Spinal cord (tissue), 9 donors: ENCODE measurements at regions not wholly inside any gene's neighbourhood (a gene's known extent, or its start where the extent isn't known, plus 50 kb on each side); places are given as distances from the start of the nearest gene placed in this dataset.
A peak's percentile ranks its signal among the peaks of the same experiment; 100 is the strongest.

Experiments
- DNase-seq, 6 donors: peaks; one replicate each; pipeline versions ENCODE4 v3.0.0 to v3.0.0-alpha.2; 2013 to 2015; ENCODE audit warnings: low spot score in 6 of 6, low read depth in 4 of 6
- H3K27ac ChIP-seq: one replicate; pipeline ENCODE4 v1.5.1; 2013; ENCODE audit warnings: low read depth, low read length, control low read depth
- H3K27me3 ChIP-seq: one replicate; pipeline ENCODE4 v1.6.1; 2013; ENCODE audit warnings: low read length; ENCODE audit not compliant: control insufficient read depth, insufficient read depth
- H3K36me3 ChIP-seq: one replicate; pipeline ENCODE4 v1.6.1; 2013; ENCODE audit warnings: low read length; ENCODE audit not compliant: control insufficient read depth, insufficient read depth
- H3K4me1 ChIP-seq: one replicate; pipeline ENCODE4 v1.6.1; 2013; ENCODE audit warnings: low read length; ENCODE audit not compliant: control insufficient read depth, insufficient read depth
- H3K4me3 ChIP-seq: one replicate; pipeline ENCODE4 v1.5.1; 2013; ENCODE audit warnings: low read depth, low read length, control low read depth
- H3K9me3 ChIP-seq: one replicate; pipeline ENCODE4 v1.6.1; 2013; ENCODE audit warnings: low read length; ENCODE audit not compliant: control insufficient read depth, insufficient read depth
- WGBS: methylation state at CpG from one replicate; pipeline ENCODE4 v1.1.5; 2013; ENCODE audit warnings: missing lambda C conversion rate; ENCODE audit not compliant: insufficient coverage; 5-methylcytosine and 5-hydroxymethylcytosine counted together
- donor health status: healthy.

DNA sequence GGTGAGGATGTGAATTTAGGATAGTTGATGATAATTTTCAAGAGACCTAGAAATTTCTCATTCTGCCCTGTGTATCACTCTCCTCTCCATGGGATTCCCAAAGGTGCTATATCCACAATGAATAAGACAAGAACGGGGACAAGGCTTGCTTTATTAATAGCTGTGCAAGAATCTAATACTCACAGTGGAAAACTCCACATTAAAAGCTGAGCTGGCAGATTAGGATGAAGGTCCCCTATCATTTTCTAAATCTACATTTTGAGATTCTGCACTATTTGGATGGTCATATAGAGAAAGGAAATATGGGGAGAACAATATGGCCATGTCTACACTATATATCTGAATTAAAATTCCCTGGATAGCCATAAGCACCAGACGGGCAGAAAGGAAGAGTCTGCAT lies 411.0 kb upstream of the TGFBR2 start:
- Histone ChIP-seq H3K4me1 (no peaks in the 10 kb centered on the region), H3K27me3 (no peaks in the 10 kb centered on the region), H3K9me3 (no peaks in the 10 kb centered on the region), H3K36me3 (no peaks in the 10 kb centered on the region), H3K27ac (no peak overlapping the region), H3K4me3 (no peak overlapping the region)
- DNase-seq, result no peak
- no CpG with 5 or more reads among the region's 2 CpGs for WGBS

DNA sequence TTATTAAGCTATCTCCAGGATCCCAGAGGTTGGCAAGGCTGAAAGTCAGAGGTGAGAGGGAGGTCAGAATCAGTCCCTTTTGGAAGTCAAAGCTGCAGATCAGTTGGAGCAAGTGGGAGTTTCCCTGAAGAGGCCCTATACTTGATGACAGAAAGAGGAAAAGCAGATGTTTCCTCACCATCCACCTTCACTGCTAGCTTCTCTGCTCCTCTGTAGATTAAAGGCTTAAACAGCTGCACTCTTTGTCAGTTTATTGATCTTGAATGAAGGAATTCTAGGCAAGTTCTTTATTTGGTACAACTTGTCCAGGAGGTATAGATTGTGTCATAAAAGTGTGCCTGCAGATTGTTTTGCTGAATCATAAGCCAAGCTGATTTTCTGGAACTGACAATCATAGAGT lies 408.2 kb upstream of the TGFBR2 start:
- no peaks in the 10 kb centered on the region for H3K36me3 ChIP-seq
- H3K9me3 ChIP-seq, result peaks cover 3% of the 10 kb centered on the region
- H3K27ac ChIP-seq, result no peak overlapping the region
- no peak overlapping the region for H3K4me3 ChIP-seq
- no peaks in the 10 kb centered on the region for H3K4me1 ChIP-seq
- no peaks in the 10 kb centered on the region for H3K27me3 ChIP-seq
- no peak for DNase-seq

DNA sequence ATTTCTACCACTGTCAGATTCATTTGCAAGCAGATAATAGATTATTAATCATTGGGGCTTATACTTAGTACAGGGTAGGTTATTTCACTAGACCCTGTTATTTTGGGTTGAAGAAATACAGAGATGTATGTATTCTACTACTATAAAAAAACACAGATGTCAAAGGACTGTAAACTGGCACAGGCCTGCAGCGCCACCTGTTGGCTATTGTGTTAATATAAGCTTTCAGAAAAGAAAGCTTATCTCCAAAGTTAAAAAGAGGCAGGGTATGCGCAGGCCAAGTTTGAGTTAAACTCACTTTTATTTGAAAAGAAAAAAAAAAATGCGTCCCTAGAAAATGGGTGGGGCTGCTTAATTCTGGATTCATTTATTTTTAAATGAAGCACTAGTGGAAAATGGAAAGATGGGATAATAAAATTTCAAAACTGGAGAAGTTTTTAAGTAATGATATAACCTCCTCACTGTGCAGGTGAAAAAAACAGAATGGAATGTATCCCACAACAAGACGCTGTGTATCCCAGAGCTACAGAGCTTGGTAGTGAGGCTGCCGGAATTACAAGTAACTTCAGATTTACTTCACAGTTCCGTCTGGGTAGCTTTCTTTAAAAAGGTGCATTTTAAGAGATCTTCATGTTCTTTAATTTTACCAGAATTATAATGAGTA lies 407.2 kb upstream of the TGFBR2 start:
- Histone ChIP-seq H3K4me3 (no peak overlapping the region), H3K36me3 (no peaks in the 10 kb centered on the region), H3K9me3 (peaks cover 3% of the 10 kb centered on the region), H3K27me3 (no peaks in the 10 kb centered on the region), H3K4me1 (no peaks in the 10 kb centered on the region), H3K27ac (no peak overlapping the region)
- WGBS, result 71% methylated on average over 2 of the region's 6 CpGs
- peak in 5 of 6 donors; percentile 27 to 91 (median 71) for DNase-seq

DNA sequence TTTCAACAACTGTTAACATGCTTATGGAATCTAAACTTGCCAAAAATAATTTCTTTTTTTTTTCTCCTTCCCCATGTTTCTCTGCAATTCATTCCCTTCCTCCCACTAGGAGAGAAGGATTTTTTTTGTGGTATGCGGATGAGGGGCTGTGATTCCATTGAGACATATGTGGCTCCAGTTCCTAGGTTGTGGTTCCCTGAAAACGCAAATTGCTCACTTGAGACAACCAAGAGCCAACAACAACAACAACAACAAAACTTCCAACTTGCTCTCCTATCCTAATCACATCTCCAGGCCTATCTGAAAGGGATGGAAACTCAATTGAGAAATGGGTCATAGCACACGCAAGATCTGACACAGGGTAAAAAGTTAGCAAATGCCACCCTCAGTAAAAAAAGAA lies 406.5 kb upstream of the TGFBR2 start:
- Histone ChIP-seq H3K27ac (no peak overlapping the region), H3K4me3 (no peak overlapping the region), H3K36me3 (no peaks in the 10 kb centered on the region), H3K27me3 (no peaks in the 10 kb centered on the region), H3K9me3 (peaks cover 3% of the 10 kb centered on the region), H3K4me1 (no peaks in the 10 kb centered on the region)
- WGBS, result 100% methylated on average over 1 of the region's 3 CpGs
- DNase-seq, result peak in 1 of 6 donors; percentile 25

DNA sequence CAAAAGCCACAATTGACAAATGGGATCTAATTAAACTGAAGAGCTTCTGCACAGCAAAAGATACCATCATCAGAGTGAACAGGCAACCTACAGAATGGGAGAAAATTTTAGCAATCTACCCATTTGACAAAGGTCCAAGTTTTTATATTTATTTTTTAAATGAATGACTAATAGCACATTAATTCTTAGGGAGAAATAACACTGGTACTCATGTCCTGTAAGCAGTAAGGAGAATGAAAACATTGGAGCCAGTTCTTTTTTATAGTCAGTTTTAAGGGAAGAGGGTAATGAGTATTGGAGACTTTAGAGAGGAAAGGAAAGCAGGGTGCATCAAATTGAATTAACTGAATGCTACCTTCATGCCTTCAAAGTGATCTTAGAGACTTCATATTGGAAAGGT lies 404.7 kb upstream of the TGFBR2 start:
- no peak overlapping the region for H3K27ac ChIP-seq
- H3K9me3 ChIP-seq, result peaks cover 3% of the 10 kb centered on the region
- H3K36me3 ChIP-seq, result no peaks in the 10 kb centered on the region
- no peak overlapping the region for H3K4me3 ChIP-seq
- no peaks in the 10 kb centered on the region for H3K27me3 ChIP-seq
- no peaks in the 10 kb centered on the region for H3K4me1 ChIP-seq
- DNase-seq, result no peak

DNA sequence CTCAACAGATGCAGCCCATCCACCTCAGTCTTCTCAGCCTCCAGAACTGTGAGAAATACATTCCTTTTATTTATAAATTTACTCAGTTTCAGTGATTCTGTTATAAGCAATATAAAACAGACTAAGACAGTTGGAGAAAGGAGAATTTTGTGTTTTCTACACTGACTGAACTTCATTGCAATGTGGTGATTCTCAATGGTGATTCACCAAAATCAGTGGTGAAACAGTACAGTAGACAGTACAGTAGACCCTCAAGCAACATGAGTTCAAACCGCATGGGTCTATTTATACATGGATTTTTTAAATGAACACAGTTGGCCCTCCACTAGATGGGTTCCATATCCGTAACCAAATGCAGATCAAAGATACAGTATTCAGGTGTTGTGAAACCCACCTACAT lies 403.1 kb upstream of the TGFBR2 start:
- WGBS, result no CpG with 5 or more reads among the region's 2 CpGs
- H3K4me1 ChIP-seq, result no peaks in the 10 kb centered on the region
- peaks cover 3% of the 10 kb centered on the region for H3K9me3 ChIP-seq
- no peaks in the 10 kb centered on the region for H3K36me3 ChIP-seq
- DNase-seq, result no peak
- no peaks in the 10 kb centered on the region for H3K27me3 ChIP-seq
- no peak overlapping the region for H3K27ac ChIP-seq
- H3K4me3 ChIP-seq, result no peak overlapping the region

DNA sequence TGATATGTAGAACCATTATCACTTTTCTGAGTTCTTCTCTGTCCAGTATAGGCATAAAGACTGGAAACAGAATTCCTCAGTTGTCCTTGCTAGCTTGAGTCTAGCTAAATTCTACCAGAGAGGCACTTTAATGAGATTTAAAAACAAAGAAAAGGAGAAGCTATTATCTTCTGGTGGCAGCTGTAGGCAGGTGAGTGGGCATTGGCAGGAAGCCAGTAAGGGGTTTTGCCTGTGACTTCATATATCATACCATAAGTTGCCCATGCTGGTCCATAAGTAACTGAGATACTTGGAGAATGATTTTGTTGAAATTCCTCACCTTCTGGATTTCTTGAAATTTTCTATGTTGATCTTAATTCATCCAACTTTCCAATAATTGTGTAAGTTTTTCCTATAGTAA lies 402.3 kb upstream of the TGFBR2 start:
- no peak overlapping the region for H3K27ac ChIP-seq
- H3K27me3 ChIP-seq, result no peaks in the 10 kb centered on the region
- no peaks in the 10 kb centered on the region for H3K4me1 ChIP-seq
- H3K4me3 ChIP-seq, result no peak overlapping the region
- no peaks in the 10 kb centered on the region for H3K36me3 ChIP-seq
- peaks cover 3% of the 10 kb centered on the region for H3K9me3 ChIP-seq
- no peak for DNase-seq

DNA sequence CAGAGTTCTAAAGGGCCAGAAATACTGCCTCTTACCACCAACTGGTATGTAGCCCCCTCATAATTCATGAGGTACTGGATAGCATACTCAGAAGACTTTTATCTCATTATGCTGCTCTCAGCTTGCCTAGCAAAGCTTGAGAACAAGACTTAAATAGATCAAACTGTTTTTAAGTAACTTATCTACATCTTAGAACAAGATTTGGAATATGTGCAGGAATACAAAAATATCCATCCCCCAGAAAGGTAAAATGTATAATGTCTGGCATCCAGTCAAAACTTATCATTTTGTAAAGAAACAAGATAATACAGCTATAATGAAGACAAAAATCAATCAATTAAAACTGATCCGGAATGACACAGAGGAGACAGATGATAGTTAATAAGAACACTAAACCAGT lies 400.4 kb upstream of the TGFBR2 start:
- DNase-seq, result no peak
- Histone ChIP-seq H3K36me3 (no peaks in the 10 kb centered on the region), H3K4me1 (no peaks in the 10 kb centered on the region), H3K27me3 (no peaks in the 10 kb centered on the region), H3K4me3 (no peak overlapping the region), H3K9me3 (peaks cover 2% of the 10 kb centered on the region), H3K27ac (no peak overlapping the region)
- no CpG with 5 or more reads among the region's 1 CpG for WGBS

DNA sequence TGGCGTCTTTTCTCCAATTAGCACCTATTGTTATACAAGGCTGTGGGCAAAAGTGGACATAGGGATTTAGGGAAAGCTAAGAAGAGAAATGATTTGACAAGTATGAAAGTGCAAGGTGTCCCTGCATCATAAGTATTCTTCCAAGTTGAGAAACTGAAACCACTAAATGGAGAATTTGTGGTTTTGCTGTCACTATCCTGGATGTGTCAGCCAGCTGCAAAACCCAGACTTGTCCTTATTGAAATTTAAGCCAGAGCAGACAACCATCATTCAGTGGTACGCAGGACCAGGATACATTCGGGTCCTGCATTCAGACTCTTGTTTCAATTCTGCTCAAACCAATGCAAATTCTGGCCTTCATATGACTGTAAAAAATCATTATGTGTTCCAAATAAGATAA lies 384.8 kb upstream of the TGFBR2 start:
- Histone ChIP-seq H3K27me3 (no peaks in the 10 kb centered on the region), H3K4me1 (no peaks in the 10 kb centered on the region), H3K27ac (no peak overlapping the region), H3K4me3 (no peak overlapping the region), H3K36me3 (no peaks in the 10 kb centered on the region), H3K9me3 (peaks cover 6% of the 10 kb centered on the region)
- no peak for DNase-seq
- 100% methylated on average over 1 of the region's 3 CpGs for WGBS

DNA sequence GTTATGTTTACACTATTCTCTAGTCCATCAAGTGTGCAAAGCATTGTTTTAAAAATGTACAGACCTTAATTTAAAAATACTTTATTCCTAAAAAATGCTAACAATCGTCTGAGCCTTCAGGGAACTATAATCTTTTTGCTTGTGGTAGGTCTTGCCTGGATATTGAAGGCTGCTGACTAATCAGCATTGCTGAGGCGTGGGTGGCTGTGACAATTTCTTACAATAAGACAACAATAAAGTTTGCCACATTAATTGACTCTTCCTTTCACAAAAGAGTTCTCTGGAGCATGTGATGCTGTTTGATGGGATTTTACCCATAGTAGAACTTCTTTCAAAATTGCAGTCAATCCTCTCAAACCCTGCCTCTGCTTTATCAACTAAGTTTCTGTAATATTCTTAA lies 384.0 kb upstream of the TGFBR2 start:
- Histone ChIP-seq H3K9me3 (peaks cover 6% of the 10 kb centered on the region), H3K27me3 (no peaks in the 10 kb centered on the region), H3K36me3 (no peaks in the 10 kb centered on the region), H3K4me1 (no peaks in the 10 kb centered on the region), H3K4me3 (no peak overlapping the region), H3K27ac (no peak overlapping the region)
- WGBS, result no CpG with 5 or more reads among the region's 2 CpGs
- no peak for DNase-seq
